ENCODE measurements at regions not wholly inside any gene's neighbourhood (a gene's known extent, or its start where the extent isn't known, plus 50 kb on each side); places are given as distances from the start of the nearest gene placed in this dataset.

- ATAC-seq (ENCODE audit: insufficient read depth, low FRiP score) (no peak), DNase-seq (no peak)
- TF ChIP-seq CTCF (IDR thresholded peaks at IDR 0.05; ENCODE audit: control extremely low read depth, extremely low read depth): no peak
- Histone ChIP-seq H3K4me3 (no peak overlapping the region), H3K36me3 (ENCODE audit: control insufficient read depth in 4 of 4, insufficient read depth in 4 of 4, low read length in 4 of 4) (no peaks in the 10 kb centered on the region), H3K27ac (ENCODE audit: low read depth in 1 of 2, low read length in 1 of 2) (no peak overlapping the region), H3K27me3 (ENCODE audit: control insufficient read depth in 3 of 3, insufficient read depth in 3 of 3, low read length in 2 of 3) (peaks cover 0 to 2% (median 0%) of the 10 kb centered on the region in 3 donors), H3K9me3 (ENCODE audit: control insufficient read depth in 4 of 4, insufficient read depth in 3 of 4, low read length in 3 of 4) (no peaks in the 10 kb centered on the region), H3K9ac (ENCODE audit: insufficient read depth in 1 of 2, low read length in 2 of 2) (no peak overlapping the region), H3K4me1 (ENCODE audit: control insufficient read depth in 5 of 5, insufficient read depth in 5 of 5, low read length in 5 of 5) (peaks cover 0 to 8% (median 0%) of the 10 kb centered on the region in 5 donors)
- WGBS, 2 donors: 68 to 77% methylated on average over 7 of the region's 7 CpGs
Observed at GRCh38 chr12:115857160-115857920, 420.2 kb downstream of the MED13L start.

- Histone ChIP-seq H3K27me3 (ENCODE audit: control insufficient read depth in 3 of 3, insufficient read depth in 3 of 3, low read length in 2 of 3) (no peaks in the 10 kb centered on the region), H3K27ac (ENCODE audit: low read depth in 1 of 2, low read length in 1 of 2) (no peak overlapping the region), H3K36me3 (ENCODE audit: control insufficient read depth in 4 of 4, insufficient read depth in 4 of 4, low read length in 4 of 4) (no peaks in the 10 kb centered on the region), H3K9me3 (ENCODE audit: control insufficient read depth in 4 of 4, insufficient read depth in 3 of 4, low read length in 3 of 4) (peaks cover 0 to 3% (median 0%) of the 10 kb centered on the region in 4 donors), H3K4me1 (ENCODE audit: control insufficient read depth in 5 of 5, insufficient read depth in 5 of 5, low read length in 5 of 5) (no peaks in the 10 kb centered on the region), H3K9ac (ENCODE audit: insufficient read depth in 1 of 2, low read length in 2 of 2) (no peak overlapping the region), H3K4me3 (no peak overlapping the region)
- 94 to 96% methylated on average over 1 of the region's 1 CpG for WGBS, 2 donors
- TF ChIP-seq CTCF (IDR thresholded peaks at IDR 0.05; ENCODE audit: control extremely low read depth, extremely low read depth): no peak
- DNase-seq (no peak), ATAC-seq (ENCODE audit: insufficient read depth, low FRiP score) (no peak)
Observed at GRCh38 chr12:115852054-115852453, 425.4 kb downstream of the MED13L start.

GRCh38 chr12:115850957-115851356, 426.5 kb downstream of the MED13L start:
- no peak overlapping the region for H3K4me3 ChIP-seq
- H3K36me3 ChIP-seq (ENCODE audit: control insufficient read depth in 4 of 4, insufficient read depth in 4 of 4, low read length in 4 of 4): no peaks in the 10 kb centered on the region
- WGBS, 2 donors: 67 to 82% methylated on average over 1 of the region's 1 CpG
- ATAC-seq (ENCODE audit: insufficient read depth, low FRiP score) (no peak), DNase-seq (no peak)
- TF ChIP-seq CTCF (IDR thresholded peaks at IDR 0.05; ENCODE audit: control extremely low read depth, extremely low read depth): no peak
- H3K9ac ChIP-seq (ENCODE audit: insufficient read depth in 1 of 2, low read length in 2 of 2): no peak overlapping the region
- peaks cover 0 to 3% (median 0%) of the 10 kb centered on the region in 4 donors for H3K9me3 ChIP-seq (ENCODE audit: control insufficient read depth in 4 of 4, insufficient read depth in 3 of 4, low read length in 3 of 4)
- no peaks in the 10 kb centered on the region for H3K27me3 ChIP-seq (ENCODE audit: control insufficient read depth in 3 of 3, insufficient read depth in 3 of 3, low read length in 2 of 3)
- H3K27ac ChIP-seq (ENCODE audit: low read depth in 1 of 2, low read length in 1 of 2): no peak overlapping the region
- H3K4me1 ChIP-seq (ENCODE audit: control insufficient read depth in 5 of 5, insufficient read depth in 5 of 5, low read length in 5 of 5): no peaks in the 10 kb centered on the region
